Activated B cell treated with CpG ODN at 0.5 μM for 24 hours (primary cell): ENCODE measurements at regions not wholly inside any gene's neighbourhood (a gene's known extent, or its start where the extent isn't known, plus 50 kb on each side); places are given as distances from the start of the nearest gene placed in this dataset.

Experiments
- ATAC-seq: fragments of 200-7000 bp; cut with Tn5 transposase; one replicate; pipeline ENCODE4 v1.10.0; 2021; ENCODE audit warnings: low read depth, mild to moderate bottlenecking, moderate library complexity
- CTCF ChIA-PET: fragments of 350-600 bp; sonication (Branson Sonifier 250); formaldehyde crosslinking; loops from one replicate; lab custom pipeline; 2021; ENCODE audit warnings: antibody characterized with exemption; lab: Charles Lee
- POLR2A ChIA-PET: fragments of 350-600 bp; sonication (Branson Sonifier 250); formaldehyde crosslinking; loops from one replicate; lab custom pipeline; 2021; ENCODE audit warnings: antibody characterized with exemption; lab: Charles Lee
- DNase-seq: peaks from one replicate; pipeline ENCODE4 v3.0.0; 2022
- H3K27ac Mint-ChIP-seq: one replicate; pipeline ENCODE4 v1.8.0; 2020; ENCODE audit warnings: mixed read lengths
- H3K27me3 Mint-ChIP-seq: one replicate; pipeline ENCODE4 v1.8.0; 2021; ENCODE audit warnings: mixed read lengths
- H3K36me3 Mint-ChIP-seq: one replicate; pipeline ENCODE4 v1.8.0; 2021; ENCODE audit warnings: low read depth, mixed read lengths
- H3K4me1 Mint-ChIP-seq: one replicate; pipeline ENCODE4 v1.8.0; 2021; ENCODE audit warnings: mixed read lengths
- H3K4me3 Mint-ChIP-seq: one replicate; pipeline ENCODE4 v1.8.0; 2020; ENCODE audit warnings: mild to moderate bottlenecking, mixed read lengths
- H3K9me3 Mint-ChIP-seq: one replicate; pipeline ENCODE4 v1.8.0; 2020; ENCODE audit warnings: mixed read lengths
- CTCF ChIP-seq: fragments of 200-600 bp; IDR thresholded peaks from one replicate; pipeline ENCODE4 v1.8.0; 2022; ENCODE audit warnings: antibody characterized with exemption, mild to moderate bottlenecking
- intact Hi-C: fragments of 100-400 bp; cut with micrococcal nuclease; formaldehyde crosslinking; loops from one replicate; pipeline ENCODE4 v1.15.1; 2024

- no peak for ATAC-seq
- Mint-ChIP-seq H3K27ac (no peak overlapping the region), H3K36me3 (no peaks in the 10 kb centered on the region), H3K27me3 (no peaks in the 10 kb centered on the region), H3K4me1 (peaks cover 5% of the 10 kb centered on the region), H3K9me3 (no peaks in the 10 kb centered on the region), H3K4me3 (no peak overlapping the region)
- ChIA-PET POLR2A (no interaction called here), CTCF (no interaction called here)
- DNase-seq, result no peak
- no peak for TF ChIP-seq CTCF
- intact Hi-C loops, result no loop called here
Observed at GRCh38 chr2:65562890-65563289, 130.5 kb upstream of the SPRED2 start.

- DNase-seq (no peak), ATAC-seq (no peak)
- ChIA-PET POLR2A (no interaction called here), CTCF (interaction anchor here (1.2 kb wide), 1 partner anchor 15 kb away, joined by 3 read pairs; no protein-coding TSS in a partner anchor)
- no peak overlapping the region for H3K27ac Mint-ChIP-seq
- TF ChIP-seq CTCF, result no peak
- H3K4me3 Mint-ChIP-seq, result no peak overlapping the region
- H3K9me3 Mint-ChIP-seq, result no peaks in the 10 kb centered on the region
- intact Hi-C loops, result loop anchor here (10.0 kb wide), 1 partner anchor 374 kb away; no protein-coding TSS in a partner anchor
- H3K36me3 Mint-ChIP-seq, result no peaks in the 10 kb centered on the region
- peaks cover 3% of the 10 kb centered on the region for H3K27me3 Mint-ChIP-seq
- H3K4me1 Mint-ChIP-seq, result peaks cover 23% of the 10 kb centered on the region
Observed at GRCh38 chr2:65558743-65559142, 126.3 kb upstream of the SPRED2 start.

- ATAC-seq (no peak), DNase-seq (no peak)
- no peaks in the 10 kb centered on the region for H3K36me3 Mint-ChIP-seq
- H3K27ac Mint-ChIP-seq, result no peak overlapping the region
- intact Hi-C loops, result loop anchor here (10.0 kb wide), 1 partner anchor 373 kb away; no protein-coding TSS in a partner anchor
- H3K27me3 Mint-ChIP-seq, result peaks cover 3% of the 10 kb centered on the region
- H3K4me3 Mint-ChIP-seq, result no peak overlapping the region
- peaks cover 27% of the 10 kb centered on the region for H3K4me1 Mint-ChIP-seq
- ChIA-PET POLR2A (interaction anchor here (0.6 kb wide), 1 partner anchor 351 kb away, joined by 3 read pairs; no protein-coding TSS in a partner anchor), CTCF (interaction anchor here (1.2 kb wide), 1 partner anchor 16 kb away, joined by 3 read pairs; no protein-coding TSS in a partner anchor)
- H3K9me3 Mint-ChIP-seq, result no peaks in the 10 kb centered on the region
- TF ChIP-seq CTCF, result no peak
Observed at GRCh38 chr2:65557616-65558573, 125.5 kb upstream of the SPRED2 start.

GRCh38 chr2:65554765-65555591 is 122.6 kb upstream of the SPRED2 start:
- peak; percentile 63 for ATAC-seq
- no peak overlapping the region for H3K27ac Mint-ChIP-seq

More at GRCh38 chr2:65554765-65555591, 122.6 kb upstream of the SPRED2 start:
- Mint-ChIP-seq H3K4me3 (peak overlapping the region; percentile 42), H3K36me3 (no peaks in the 10 kb centered on the region), H3K4me1 (peaks cover 27% of the 10 kb centered on the region), H3K27me3 (peaks cover 3% of the 10 kb centered on the region), H3K9me3 (no peaks in the 10 kb centered on the region)
- ChIA-PET POLR2A (interaction anchor here (0.7 kb wide), 1 partner anchor 327 kb away, joined by 9 read pairs; the partner anchor contains the start of gene ACTR2), CTCF (interaction anchor here (0.7 to 1.3 kb wide), 2 partner anchors 290 to 291 kb away, joined by 3 to 7 read pairs; no protein-coding TSS in a partner anchor)
- no peak for TF ChIP-seq CTCF
- DNase-seq, result no peak
- intact Hi-C loops, result loop anchor here (5.0 to 10.0 kb wide), 2 partner anchors 123 to 370 kb away; partner anchors contain the start of gene SPRED2
